ENCODE measurements at regions not wholly inside any gene's neighbourhood (a gene's known extent, or its start where the extent isn't known, plus 50 kb on each side); places are given as distances from the start of the nearest gene placed in this dataset.

- DNase-seq (ENCODE audit: low read depth): no peak
Measured at GRCh38 chr13:55673910-55674309, 1466.8 kb upstream of the PRR20A start.

GRCh38 chr13:55682776-55683175 lies 1457.9 kb upstream of the PRR20A start:
- no peak for DNase-seq (ENCODE audit: low read depth)

- DNase-seq (ENCODE audit: low read depth): no peak
Measured at GRCh38 chr13:55705526-55705925, 1435.2 kb upstream of the PRR20A start.

- DNase-seq (ENCODE audit: low read depth): no peak
Measured at GRCh38 chr13:55705971-55706370, 1434.7 kb upstream of the PRR20A start.

GRCh38 chr13:55714120-55714519 lies 1426.6 kb upstream of the PRR20A start:
- no peak for DNase-seq (ENCODE audit: low read depth)

- DNase-seq (ENCODE audit: low read depth): no peak
Measured at GRCh38 chr13:55727683-55728082, 1413.0 kb upstream of the PRR20A start.

GRCh38 chr13:55728247-55728646 lies 1412.5 kb upstream of the PRR20A start:
- DNase-seq (ENCODE audit: low read depth): no peak

GRCh38 chr13:55745828-55746227 lies 1394.9 kb upstream of the PRR20A start:
- no peak for DNase-seq (ENCODE audit: low read depth)

- DNase-seq (ENCODE audit: low read depth): no peak
Measured at GRCh38 chr13:55761986-55762385, 1378.7 kb upstream of the PRR20A start.

- DNase-seq (ENCODE audit: low read depth): no peak
Measured at GRCh38 chr13:55777612-55778011, 1363.1 kb upstream of the PRR20A start.

GRCh38 chr13:55783841-55784240 lies 1356.9 kb upstream of the PRR20A start:
- DNase-seq (ENCODE audit: low read depth): no peak

GRCh38 chr13:55788548-55788947 lies 1352.2 kb upstream of the PRR20A start:
- no peak for DNase-seq (ENCODE audit: low read depth)

GRCh38 chr13:55792544-55793193 lies 1348.0 kb upstream of the PRR20A start:
- no peak for DNase-seq (ENCODE audit: low read depth)

GRCh38 chr13:55815458-55816033 lies 1325.2 kb upstream of the PRR20A start:
- DNase-seq (ENCODE audit: low read depth): no peak

GRCh38 chr13:55816976-55817601 lies 1323.6 kb upstream of the PRR20A start:
- no peak for DNase-seq (ENCODE audit: low read depth)

- DNase-seq (ENCODE audit: low read depth): no peak
Measured at GRCh38 chr13:55820817-55821216, 1319.9 kb upstream of the PRR20A start.

- no peak for DNase-seq (ENCODE audit: low read depth)
Measured at GRCh38 chr13:55869648-55870047, 1271.1 kb upstream of the PRR20A start.

- no peak for DNase-seq (ENCODE audit: low read depth)
Measured at GRCh38 chr13:55887561-55887960, 1253.2 kb upstream of the PRR20A start.

- DNase-seq (ENCODE audit: low read depth): no peak
Measured at GRCh38 chr13:55893540-55893939, 1247.2 kb upstream of the PRR20A start.

- DNase-seq (ENCODE audit: low read depth): no peak
Measured at GRCh38 chr13:55937180-55937579, 1203.5 kb upstream of the PRR20A start.

- no peak for DNase-seq (ENCODE audit: low read depth)
Measured at GRCh38 chr13:55948175-55948574, 1192.5 kb upstream of the PRR20A start.

GRCh38 chr13:55963934-55964333 lies 1176.8 kb upstream of the PRR20A start:
- DNase-seq (ENCODE audit: low read depth): no peak

GRCh38 chr13:55967055-55967454 lies 1173.7 kb upstream of the PRR20A start:
- no peak for DNase-seq (ENCODE audit: low read depth)

- DNase-seq (ENCODE audit: low read depth): no peak
Measured at GRCh38 chr13:55977436-55977835, 1163.3 kb upstream of the PRR20A start.
